ENCODE measurements at regions not wholly inside any gene's neighbourhood (a gene's known extent, or its start where the extent isn't known, plus 50 kb on each side); places are given as distances from the start of the nearest gene placed in this dataset.
A peak's percentile ranks its signal among the peaks of the same experiment; 100 is the strongest.

- no peak for FAIRE-seq
- DNase-seq (ENCODE audit: insufficient read length, low spot score): no peak
These were observed 385.4 kb upstream of the RND3 start for GRCh38 chr2:150872756-150873395.

DNA sequence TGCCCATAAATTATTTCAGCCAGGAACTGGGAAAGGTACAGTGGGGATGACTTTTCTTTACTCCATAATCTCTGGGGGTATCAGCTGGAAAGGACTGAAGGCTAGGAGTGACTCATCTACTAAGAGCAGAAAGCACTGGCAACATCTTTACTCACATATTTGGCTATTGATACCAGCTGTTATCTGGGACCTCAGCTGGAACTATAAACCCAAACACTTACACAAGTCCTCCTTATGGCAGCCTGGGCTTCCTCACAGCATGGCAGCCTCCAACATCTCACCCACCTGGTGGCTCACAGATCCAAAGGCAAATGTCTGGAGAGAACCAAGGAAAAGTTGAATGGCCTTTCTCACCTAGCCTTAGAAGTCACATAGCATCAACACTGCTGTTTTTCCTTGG is 379.0 kb upstream of the RND3 start:
- DNase-seq (ENCODE audit: insufficient read length, low spot score): no peak
- FAIRE-seq: no peak

- no peak for DNase-seq (ENCODE audit: insufficient read length, low spot score)
- no peak for FAIRE-seq
These were observed 376.2 kb upstream of the RND3 start for GRCh38 chr2:150863691-150864090.

DNA sequence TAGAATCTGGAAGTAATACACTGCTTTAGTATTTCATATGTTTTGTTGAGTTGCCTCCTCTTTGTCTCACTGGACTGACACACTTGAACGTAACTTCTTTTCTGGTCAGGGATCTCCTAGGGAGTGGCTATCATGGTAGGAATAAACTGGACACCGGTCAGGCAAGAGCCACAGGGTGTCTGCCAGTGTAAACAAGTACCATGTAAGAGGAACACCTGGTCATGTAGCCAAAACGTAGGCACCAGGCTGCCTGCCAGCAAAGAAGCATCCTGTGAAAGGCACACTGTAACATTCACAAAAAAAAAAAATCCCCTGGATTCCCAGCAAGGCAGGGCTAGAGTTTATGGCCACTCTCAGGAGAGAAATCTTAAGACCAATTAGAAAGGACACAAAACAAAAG is 372.8 kb upstream of the RND3 start:
- FAIRE-seq (no peak), DNase-seq (ENCODE audit: insufficient read length, low spot score) (no peak)

GRCh38 chr2:150859877-150860276 is 372.4 kb upstream of the RND3 start:
- FAIRE-seq: no peak
- no peak for DNase-seq (ENCODE audit: insufficient read length, low spot score)

DNA sequence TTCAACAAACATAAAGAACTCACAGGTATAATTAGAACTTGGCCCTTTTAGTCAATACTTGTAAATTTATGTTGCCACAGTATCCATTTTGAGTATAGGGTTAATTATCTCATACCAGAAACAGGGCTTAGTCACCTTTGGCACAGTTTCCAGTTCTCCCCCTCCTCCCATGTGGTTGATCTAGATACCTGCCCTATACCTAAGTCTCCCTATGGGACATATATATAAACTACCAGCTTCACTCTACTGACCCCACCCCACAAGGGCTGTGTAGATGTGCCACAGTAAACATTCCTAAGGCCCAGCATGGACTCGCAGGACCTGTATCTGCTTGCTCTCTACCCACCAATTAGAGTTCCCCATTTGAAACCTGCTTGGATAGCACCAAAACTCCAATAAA is 371.7 kb upstream of the RND3 start:
- DNase-seq (ENCODE audit: insufficient read length, low spot score) (no peak), FAIRE-seq (no peak)

DNA sequence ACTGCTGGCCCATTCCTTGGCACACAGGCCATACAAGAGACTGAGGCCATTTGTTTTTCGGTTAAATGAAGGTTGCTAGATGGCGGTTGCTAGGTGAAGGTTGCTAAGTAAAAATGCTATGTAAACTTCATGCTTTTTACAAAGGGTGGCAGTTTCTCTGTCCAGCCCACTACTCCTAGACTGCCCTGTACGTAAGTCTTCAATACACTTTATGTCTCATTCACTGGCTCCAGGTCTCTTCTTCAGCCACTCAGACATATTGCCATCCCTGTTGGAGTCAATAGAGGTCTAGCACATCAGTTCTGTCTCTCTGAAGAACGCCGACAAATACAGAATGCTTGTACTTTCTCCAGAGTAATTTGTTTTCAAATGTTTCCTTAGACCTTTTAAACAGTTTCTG is 370.9 kb upstream of the RND3 start:
- FAIRE-seq (no peak), DNase-seq (ENCODE audit: insufficient read length, low spot score) (no peak)

DNA sequence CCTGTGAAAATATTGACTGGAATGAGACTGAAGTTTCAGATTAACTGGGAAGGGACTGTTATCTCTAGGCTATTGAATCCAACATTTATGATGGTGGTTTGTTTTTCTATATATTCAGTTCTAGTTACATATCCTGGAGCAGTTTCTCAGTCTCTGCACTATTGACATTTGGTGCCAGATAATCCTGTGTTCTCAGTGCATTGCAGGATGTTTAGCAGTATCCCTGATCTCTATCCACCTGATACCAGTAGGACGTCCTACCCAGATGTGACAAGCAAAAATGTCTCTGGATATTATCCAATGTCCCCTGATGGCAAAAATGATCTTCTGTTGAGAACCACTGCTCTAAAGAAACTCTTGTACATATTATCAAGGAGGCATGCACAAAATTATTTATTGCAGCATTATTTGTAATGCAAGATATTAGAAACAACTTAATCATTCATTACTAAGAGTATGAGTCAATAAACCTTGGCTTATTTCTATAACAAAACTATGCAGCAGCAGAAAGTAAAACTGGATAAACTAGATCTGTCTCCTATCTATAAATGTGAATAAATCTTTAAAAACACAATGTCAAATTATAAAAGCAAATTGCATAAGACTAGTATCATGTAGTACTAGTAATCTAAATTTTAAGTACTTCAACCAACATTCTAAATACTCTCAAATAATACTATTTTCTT is 369.3 kb upstream of the RND3 start:
- FAIRE-seq (peak; percentile 31), DNase-seq (ENCODE audit: insufficient read length, low spot score) (no peak)

GRCh38 chr2:150853263-150853662 is 365.8 kb upstream of the RND3 start:
- DNase-seq (ENCODE audit: insufficient read length, low spot score) (no peak), FAIRE-seq (no peak)

DNA sequence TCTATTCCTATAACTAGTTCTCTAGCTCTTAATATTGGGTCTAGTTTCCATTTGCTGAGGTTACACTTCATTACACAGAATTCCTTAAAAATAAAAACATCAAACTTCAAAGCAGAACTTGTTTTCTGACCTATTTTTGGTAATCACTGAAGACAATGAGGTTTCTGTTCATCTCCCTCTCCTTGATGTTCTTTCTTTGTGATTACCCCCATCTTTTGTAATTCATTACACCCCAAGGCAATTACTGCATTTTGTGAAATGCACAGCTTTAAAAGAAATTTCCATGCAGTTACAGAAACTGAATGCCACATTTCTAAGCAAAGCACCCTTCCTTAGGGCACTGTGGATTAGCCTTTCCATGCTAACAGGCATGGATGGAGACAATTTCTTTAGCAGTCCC is 363.2 kb upstream of the RND3 start:
- FAIRE-seq (no peak), DNase-seq (ENCODE audit: insufficient read length, low spot score) (no peak)

DNA sequence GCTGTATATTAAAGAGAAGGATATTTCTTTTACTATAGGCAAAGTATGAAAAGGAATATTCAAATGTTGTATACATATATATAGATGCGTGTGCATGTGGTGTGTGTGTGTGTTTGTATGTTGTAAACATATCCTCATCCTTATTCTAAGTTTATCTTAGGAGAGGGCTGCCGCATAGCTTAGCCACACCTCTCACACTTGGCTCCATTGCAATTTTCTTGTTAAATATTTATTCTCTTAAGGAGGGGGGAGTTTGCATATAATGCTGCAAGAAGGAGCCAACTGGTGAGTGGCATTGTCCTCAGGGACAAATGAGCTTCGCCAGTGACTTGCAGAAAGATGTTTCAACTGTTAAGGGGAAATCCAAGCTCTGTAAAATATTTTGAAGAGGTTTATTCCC is 360.1 kb upstream of the RND3 start:
- no peak for FAIRE-seq
- DNase-seq (ENCODE audit: insufficient read length, low spot score): no peak

GRCh38 chr2:150846691-150847090 is 359.2 kb upstream of the RND3 start:
- DNase-seq (ENCODE audit: insufficient read length, low spot score) (no peak), FAIRE-seq (no peak)

GRCh38 chr2:150832686-150833085 is 345.2 kb upstream of the RND3 start:
- FAIRE-seq: no peak
- DNase-seq (ENCODE audit: insufficient read length, low spot score): no peak

DNA sequence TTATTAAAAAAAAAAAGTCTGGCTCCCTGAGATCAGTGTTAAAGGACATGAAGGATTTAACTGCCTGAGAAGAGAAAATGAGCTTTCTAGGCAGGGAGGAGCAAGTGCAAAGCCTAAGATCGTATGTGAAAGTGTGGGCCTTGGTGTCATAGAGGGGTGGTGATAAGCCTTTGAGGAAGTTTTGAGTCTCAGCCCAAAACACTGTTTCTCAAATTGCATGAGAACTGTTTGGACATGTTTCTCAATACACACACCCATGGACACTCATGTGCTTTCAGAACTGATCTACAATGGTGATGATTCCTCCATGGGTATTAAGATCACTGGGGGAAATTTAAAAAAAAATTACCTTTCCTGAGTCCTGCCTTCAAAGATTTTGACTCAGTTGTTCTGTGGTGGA is 336.7 kb upstream of the RND3 start:
- FAIRE-seq (no peak), DNase-seq (ENCODE audit: insufficient read length, low spot score) (no peak)

- no peak for DNase-seq (ENCODE audit: insufficient read length, low spot score)
- no peak for FAIRE-seq
These were observed 330.0 kb upstream of the RND3 start for GRCh38 chr2:150817422-150817821.

DNA sequence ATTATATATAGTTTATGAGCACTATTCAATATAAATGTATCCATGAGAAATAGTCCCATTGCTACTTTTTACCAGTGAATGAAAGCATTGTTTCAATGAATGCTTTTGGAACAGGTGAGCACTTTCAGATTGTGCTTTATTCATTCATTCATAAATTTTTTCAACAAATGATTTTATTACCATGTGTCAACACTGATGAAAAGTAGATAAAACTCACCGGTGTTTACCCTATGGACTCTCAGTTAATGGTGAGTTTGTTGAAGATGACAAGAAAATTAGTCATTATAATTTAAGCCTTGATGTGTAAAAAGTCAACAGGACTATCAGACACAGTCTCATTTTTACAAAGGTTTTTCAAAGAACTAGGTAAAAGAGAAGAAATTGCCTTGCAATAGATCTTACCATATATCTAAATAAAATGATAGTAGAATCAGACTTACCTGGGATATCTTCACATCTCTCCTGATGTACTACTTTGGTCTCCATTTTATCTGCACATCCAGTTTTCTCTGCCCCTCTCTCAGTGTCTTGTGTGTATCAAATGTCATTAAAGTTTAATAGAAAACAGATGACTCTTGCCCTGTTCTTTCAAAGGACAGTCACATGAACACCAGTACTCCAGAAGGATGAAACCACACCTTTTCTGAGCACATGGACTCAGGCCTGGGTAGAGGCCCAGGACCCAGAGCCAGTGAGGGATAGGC is 325.3 kb upstream of the RND3 start:
- DNase-seq (ENCODE audit: insufficient read length, low spot score) (no peak), FAIRE-seq (no peak)

DNA sequence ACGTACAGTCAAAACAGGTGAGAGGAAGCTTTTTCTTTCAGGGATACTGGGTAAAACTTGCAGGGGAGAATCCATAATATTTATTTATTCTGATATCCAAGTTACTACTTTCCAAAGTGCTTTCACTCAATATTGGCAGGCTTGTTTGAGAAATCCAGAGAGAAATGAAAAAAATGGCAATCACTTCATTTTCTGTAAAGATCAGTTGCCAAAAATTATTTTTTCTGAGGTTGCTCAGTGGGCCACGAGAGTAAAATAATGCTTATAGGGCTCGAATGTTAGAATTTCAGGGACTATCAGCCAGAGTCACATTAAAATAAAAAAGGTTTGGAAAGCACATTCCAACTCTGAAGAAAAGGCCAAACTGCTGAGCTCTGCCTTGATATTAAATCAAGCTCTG is 324.6 kb upstream of the RND3 start:
- no peak for DNase-seq (ENCODE audit: insufficient read length, low spot score)
- FAIRE-seq: no peak

GRCh38 chr2:150811259-150811855 is 323.9 kb upstream of the RND3 start:
- no peak for DNase-seq (ENCODE audit: insufficient read length, low spot score)
- no peak for FAIRE-seq

DNA sequence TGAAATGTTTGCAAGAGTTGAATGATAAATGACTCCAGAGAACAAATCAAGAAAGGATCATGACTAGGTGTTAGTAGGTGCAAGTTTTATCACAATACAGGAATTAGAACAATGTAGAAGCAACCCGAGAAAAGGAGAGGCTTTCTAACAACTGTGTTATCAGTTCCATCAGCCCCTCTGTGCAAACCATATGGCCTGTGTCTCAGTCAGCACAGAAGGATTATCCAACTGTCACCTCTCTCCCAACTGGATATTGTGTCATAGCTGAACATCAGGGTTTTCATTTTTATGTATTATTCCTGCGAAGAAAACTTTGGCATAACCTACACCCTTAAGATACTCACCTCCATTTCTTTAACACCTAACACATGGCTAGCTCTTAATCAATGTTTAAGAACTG is 321.6 kb upstream of the RND3 start:
- no peak for FAIRE-seq
- no peak for DNase-seq (ENCODE audit: insufficient read length, low spot score)

GRCh38 chr2:150806336-150806735 is 318.9 kb upstream of the RND3 start:
- FAIRE-seq (no peak), DNase-seq (ENCODE audit: insufficient read length, low spot score) (no peak)

GRCh38 chr2:150803689-150804398 is 316.4 kb upstream of the RND3 start:
- DNase-seq (ENCODE audit: insufficient read length, low spot score): no peak
- no peak for FAIRE-seq
